Stimulated activated CD4-positive, alpha-beta T cell treated with anti-CD3 and anti-CD28 coated beads, TNF-alpha, amount 100 ng/mL, for 24 hours (primary cell): ENCODE measurements at regions not wholly inside any gene's neighbourhood (a gene's known extent, or its start where the extent isn't known, plus 50 kb on each side); places are given as distances from the start of the nearest gene placed in this dataset.

ENCODE experiments used
- DNase-seq, 3 experiments: peaks; one replicate each; pipeline ENCODE4 v3.0.0-alpha.2; 2020; ENCODE audit warnings: low read depth in 3 of 3

- no peak for DNase-seq
Observed at GRCh38 chr12:132424811-132425210, 65.1 kb upstream of the FBRSL1 start.

DNA sequence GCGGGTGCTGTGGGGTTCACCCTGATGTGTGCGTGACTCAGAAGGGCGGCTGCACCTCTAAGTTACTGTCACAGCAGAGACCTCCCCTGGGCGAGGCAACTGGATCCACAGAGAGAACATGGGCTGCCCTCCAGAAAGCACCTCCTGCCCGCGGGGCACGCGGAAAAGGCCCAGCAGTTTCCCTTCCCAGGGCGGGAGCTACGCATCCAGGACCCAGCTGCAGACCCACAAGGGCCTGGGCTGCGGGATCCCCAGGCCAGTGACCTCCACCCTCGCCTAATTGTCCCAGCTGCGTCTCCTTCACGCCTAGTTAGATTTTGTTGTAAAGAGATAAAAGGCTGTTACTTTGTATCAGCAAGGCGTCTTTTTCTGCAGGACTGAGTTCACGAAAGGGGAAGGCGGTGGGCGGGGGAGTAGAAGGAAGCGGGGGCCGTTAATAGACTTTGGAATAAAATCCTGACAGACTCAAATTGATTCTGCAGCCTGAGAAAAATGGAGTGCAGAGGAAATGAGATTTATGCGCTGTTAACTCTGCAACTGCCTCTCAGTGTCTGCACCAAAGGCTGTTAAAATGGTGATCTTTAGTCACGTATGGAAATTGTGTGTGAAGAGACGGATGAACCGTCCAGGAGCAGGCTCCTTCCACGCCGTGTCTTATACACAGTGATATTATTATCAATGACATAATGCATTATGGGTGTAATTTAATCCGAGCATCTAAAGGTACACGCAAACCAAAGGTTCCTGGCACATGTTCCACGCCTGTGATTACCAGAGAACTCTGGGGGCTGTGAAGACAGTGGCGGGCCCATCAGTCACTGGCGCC, 65.9 kb upstream of the FBRSL1 start:
- DNase-seq: no peak

DNA sequence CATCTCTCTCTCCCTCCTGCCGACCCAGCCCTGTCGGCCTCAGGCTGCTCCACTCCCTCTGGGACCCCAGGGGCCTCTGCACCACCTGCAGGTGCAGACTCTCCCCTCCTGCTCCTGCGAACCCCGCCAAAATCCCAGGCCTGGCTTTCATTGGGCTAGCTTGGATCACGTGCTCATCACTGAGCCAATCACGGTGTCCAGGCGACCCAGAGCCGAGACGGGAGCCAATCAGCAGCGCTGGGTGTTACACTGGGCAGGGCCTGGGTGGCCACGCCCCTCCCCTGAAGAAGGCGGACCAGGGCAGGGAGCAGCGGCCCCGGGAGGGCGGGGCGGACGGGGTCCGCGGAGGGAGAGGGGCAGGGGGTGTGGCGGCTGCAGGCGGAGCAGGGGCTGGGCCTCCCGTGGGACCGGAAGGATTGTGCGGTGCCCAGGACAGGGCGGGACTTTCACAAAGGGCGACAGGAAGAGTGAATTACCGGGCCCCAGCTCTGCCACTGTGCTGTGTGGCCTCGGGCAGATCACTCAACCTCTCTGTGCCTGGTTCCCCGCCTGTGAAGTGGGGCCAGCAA, 66.6 kb upstream of the FBRSL1 start:
- no peak for DNase-seq

GRCh38 chr12:132422381-132423043, 67.4 kb upstream of the FBRSL1 start:
- no peak for DNase-seq

GRCh38 chr12:132422040-132422380, 67.9 kb upstream of the FBRSL1 start:
- DNase-seq: no peak

GRCh38 chr12:132419631-132420246, 70.2 kb upstream of the FBRSL1 start:
- DNase-seq: no peak

GRCh38 chr12:132418393-132418925, 71.5 kb upstream of the FBRSL1 start:
- DNase-seq: no peak

DNA sequence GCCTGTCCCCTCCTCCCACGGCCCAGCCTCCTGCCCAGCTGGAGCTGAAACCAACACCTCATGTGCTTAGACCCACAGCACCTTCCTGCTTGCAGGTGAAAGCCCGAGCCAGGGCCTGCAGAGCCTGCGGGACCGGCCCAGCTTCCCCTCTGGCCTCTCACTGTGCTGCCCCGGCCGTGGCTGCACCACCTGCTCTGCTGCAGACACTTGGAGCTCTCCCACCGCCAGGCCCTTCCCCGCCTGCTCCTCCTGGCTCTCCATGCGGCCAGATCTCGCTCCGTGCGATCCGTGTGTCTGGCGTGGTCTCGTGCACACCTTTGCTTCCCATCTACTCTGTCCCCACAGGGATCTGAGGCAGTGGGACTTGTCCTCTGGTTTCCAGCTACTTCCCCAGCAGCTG, 72.2 kb upstream of the FBRSL1 start:
- DNase-seq: no peak

DNA sequence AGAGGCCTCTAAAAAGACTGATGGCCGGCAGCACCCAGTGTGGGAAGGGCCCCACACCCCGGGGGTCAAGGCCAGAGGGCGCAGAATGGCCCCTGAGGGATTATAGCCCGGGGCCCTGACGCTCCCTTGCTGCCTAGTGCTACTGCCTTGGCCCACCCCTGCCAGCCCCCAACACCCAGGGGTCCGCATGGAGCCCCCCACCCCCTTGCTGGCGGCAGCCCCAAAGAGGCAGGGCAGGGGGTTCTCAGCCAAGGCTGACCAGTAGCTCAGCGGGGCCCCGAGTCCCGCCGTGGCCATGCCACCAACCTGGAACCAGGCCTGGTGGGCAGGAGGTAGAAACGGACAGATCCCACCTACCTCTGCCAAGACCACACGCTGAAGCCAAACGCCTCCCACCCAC, 73.1 kb upstream of the FBRSL1 start:
- DNase-seq: no peak

DNA sequence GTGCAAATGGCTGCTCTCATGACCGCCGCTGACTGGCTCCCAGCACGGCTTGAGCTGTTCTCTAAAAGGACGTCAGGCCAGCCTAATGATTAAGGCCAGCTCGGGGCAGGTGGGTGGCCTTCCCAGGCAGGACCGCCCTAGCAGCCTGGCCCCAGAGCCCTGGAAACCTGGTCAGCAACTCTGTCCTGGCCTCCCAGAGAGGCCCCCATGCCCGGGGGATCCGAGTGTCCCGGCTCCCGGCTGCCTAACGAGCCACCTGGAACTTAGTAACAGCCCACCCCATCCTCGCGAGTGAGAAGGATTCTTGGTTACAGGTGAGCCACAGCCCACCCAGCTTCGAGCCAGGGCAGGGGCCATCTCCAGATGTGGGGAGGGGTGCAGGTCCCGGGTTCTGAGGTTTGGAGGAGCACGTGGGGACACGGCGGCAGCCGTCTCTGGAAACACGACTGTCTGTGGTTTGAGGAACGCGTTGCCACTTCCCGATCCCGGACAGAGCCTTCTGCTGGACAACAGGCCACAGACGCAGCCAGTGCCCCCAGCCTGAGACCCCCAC, 73.8 kb upstream of the FBRSL1 start:
- no peak for DNase-seq

DNA sequence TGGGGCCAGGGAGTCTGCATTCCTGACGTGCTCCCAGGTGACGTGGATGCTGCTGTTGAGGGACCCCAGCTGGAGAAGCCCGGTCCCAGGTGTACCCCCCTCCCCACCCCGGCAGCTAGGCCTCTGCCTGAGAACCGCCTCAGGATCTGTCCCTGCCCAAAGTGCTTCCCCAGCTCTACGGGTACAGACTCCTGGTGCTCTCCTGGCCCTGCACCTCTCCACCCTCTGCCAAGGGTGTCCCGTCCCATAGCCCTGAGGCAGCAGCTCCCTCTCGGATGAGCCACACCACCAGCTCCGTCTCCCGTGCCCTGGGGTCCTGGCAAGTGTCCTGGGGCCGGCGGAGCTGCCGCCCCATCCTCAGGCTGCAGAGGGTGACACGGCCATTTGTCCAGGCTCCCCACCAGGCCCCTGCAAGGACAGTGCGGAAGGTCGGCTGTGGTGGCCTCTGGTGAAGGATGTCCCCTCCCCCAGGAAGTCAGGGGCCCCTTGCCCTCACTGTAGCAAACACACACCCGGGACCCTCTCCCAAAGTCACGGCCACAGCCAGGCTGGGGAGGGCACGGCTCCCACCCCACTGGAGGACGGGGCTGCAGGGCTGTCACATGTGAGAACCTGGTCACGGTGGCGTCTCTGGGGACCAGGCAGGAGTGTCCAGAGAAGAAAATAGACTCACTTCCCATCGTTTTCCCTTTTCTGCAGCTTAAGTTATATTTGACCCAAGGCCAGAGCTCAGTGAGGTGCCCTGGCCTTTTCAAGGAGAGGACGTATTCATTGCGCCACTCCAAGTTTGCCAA, 74.4 kb upstream of the FBRSL1 start:
- no peak for DNase-seq

- DNase-seq: peak; percentile 57 to 68 (median 59)
Observed at GRCh38 chr12:132414634-132415326, 75.2 kb upstream of the FBRSL1 start.

- no peak for DNase-seq
Observed at GRCh38 chr12:132413931-132414588, 75.9 kb upstream of the FBRSL1 start.

GRCh38 chr12:132411457-132411856, 78.5 kb upstream of the FBRSL1 start:
- no peak for DNase-seq

GRCh38 chr12:132410849-132411248, 79.1 kb upstream of the FBRSL1 start:
- DNase-seq: no peak

- DNase-seq: no peak
Observed at GRCh38 chr12:132410296-132410625, 79.7 kb upstream of the FBRSL1 start.

GRCh38 chr12:132409495-132410295, 80.3 kb upstream of the FBRSL1 start:
- no peak for DNase-seq

DNA sequence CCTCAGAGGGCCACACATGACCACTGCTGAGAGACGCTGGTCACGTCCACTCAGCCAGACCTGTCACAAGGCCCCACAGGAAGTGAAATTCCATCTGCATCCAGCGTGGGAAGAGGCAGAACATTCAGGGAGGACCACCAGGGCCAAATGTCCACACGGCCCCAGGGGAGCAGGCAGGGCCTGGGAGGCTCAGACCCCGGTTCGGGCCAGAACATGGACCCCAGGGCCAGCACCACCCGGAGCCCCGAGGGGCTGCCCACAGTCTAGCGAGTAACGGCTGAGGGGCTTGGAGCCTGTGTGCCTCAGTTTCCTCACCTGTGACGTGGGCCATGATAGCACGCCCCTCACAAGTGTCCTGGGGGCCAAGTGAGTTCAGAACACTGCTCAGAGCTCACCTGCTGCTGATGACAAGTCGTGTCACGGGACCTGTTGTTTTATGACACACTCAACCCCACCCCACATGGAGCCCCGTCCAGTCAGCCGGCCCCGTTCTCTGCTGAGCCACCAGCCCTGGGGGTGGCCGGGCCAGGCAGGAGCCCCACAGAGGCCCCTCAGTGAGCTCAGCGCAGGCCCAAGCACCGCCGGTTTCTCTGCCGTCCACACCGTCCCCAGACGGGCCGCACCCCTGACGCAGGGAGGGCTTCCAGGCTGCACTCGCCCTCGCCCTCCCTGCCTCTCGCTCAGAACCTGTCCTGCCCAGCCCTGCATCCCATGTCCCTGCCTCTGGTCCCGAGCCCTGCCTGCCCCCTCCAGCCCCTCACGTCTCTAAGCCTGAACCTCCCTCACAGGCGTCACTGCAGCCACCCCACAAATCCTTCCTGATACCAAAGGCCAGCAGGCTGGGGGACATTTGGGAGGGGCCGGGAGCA, 79.5 kb upstream of the GALNT9 start:
- no peak for DNase-seq
